GF-D8 (cell line): ENCODE measurements at regions not wholly inside any gene's neighbourhood (a gene's known extent, or its start where the extent isn't known, plus 50 kb on each side); places are given as distances from the start of the nearest gene placed in this dataset.

Experiments used
- DNase-seq: peaks from one replicate; lab custom pipeline; 2025; lab: John Stamatoyannopoulos, UW

DNA sequence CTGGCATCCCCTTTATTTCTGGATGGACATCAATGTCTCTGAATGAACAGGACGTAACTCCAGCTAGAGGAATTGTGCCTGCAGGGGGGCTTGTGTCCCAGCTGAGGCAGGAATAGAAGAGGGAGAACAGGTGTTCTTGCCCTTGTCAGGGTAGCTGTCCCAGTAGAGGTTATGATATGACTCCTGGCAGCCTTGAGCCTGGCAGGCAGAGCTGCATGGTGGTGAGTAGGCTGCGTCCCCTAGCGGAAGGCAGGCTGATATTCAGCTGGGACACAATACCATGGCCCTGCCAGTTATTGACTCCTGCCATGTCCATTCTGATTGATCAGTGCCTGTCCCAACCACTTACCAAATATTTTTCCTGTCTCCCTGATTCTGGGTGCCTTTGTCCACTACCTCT, 197.2 kb downstream of the RAP2A start:
- no peak for DNase-seq

DNA sequence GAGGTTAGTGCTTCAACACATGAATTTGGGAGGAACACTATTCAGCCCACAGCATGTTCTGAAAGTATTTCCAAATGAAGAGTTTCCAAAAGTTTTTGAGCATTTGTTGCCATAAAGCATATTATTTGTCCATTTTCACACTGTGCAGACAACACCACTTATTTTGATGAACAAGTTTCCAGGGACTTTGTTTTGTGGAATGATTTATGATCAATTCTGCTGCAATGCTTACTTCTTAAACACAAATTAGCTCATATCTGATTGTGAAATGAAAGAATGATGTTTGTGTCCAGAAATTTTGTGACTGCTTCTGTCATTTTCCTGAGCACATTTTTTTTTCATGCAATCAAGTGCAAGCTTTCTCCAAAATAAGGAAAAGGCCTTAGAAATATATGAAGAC, 205.3 kb downstream of the RAP2A start:
- DNase-seq: no peak

DNA sequence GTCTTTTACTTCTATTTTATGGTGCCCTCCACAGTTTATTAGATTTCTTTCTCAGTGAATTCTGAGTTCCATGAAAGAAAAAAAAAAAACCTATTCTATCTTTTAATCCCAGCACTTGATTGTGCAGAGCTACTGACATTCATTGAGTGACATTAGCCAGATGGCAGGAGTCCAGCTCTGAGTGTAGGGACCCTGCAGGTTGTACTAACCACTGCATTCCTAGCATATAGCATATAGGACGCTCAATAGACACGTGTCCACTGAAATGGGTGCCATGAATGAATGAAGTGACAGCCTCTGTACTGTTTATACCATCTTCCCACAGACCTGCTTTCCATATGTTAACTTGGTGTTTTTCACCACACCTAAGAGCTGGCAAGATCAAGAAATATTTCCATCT, 206.3 kb downstream of the RAP2A start:
- no peak for DNase-seq

GRCh38 chr13:97648171-97648880, 214.4 kb downstream of the RAP2A start:
- no peak for DNase-seq

- DNase-seq: no peak
Measured at GRCh38 chr13:97648881-97649224, 214.9 kb downstream of the RAP2A start.

GRCh38 chr13:97653443-97654140, 219.6 kb downstream of the RAP2A start:
- DNase-seq: no peak

- no peak for DNase-seq
Measured at GRCh38 chr13:97654236-97654635, 220.3 kb downstream of the RAP2A start.

GRCh38 chr13:97658556-97658955, 224.6 kb downstream of the RAP2A start:
- DNase-seq: no peak

DNA sequence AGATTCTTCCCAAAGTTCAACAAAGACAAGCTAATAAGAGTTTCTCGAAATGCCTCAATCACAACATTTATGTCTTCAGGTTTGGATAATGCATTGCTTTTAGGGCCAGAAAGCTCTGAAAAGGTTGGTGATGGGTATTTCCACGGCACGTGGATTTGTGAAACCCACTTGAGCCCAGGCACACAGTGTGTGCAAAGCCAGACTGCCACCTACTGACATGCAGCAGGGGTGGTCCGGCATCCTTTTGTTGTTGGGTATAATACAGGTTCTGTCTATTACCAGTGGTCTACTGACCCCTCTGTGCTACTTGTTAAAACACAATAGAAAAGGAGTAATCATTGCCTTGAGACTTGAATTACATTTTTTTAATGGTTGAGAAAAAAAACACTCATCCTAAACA, 225.6 kb downstream of the RAP2A start:
- DNase-seq: no peak

DNA sequence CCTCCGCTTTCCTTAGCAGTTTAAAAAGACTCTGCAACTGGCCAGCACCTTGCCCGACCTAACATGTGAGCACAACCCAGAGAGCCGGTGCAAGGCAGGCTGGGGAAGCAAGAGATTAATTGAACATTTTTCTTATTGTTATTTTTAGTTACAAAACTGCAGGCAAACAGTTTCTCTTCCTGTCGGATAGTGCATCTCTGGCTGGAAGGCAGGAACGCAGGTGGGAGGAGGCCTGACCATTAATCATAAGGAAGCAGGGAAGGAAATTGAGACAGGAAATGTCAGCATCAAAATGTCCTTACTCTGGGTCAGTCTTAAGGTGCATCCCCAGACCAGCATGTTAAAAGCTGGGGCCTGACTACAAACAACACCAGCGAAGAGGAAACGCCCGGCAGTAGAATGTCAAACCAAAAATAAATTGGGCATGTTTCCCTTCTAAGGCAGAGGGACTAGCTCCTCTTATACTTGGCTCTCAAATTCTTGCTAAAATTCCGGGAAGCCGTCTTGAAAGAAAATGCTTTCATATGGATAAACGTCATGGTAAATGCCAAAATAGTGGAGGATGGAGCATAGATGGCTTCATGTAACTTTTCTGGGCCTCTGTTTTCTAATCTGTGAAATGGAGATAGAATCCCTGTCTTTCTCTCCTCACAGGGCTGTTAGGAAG, 226.8 kb downstream of the RAP2A start:
- no peak for DNase-seq

GRCh38 chr13:97686594-97686993, 252.6 kb downstream of the RAP2A start:
- DNase-seq: no peak

DNA sequence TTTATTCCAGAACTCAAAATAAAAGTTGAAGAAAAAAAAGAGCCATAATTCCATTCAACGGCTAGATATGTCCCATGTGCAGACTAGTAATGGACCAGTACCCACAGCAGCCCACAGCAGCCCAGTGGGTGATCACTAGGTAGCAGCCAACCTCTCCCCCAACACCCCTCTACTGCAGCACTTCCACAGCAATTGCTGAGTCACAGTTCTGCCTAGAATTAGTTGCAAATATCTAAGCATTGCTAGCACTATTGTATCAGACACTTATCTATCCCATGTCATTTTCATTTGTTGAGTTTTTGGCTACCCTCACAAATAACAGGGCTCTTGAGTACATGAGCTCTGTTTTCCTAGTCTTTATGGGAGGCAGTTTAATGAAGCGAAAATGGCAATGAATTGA, 258.7 kb downstream of the RAP2A start:
- DNase-seq: no peak

DNA sequence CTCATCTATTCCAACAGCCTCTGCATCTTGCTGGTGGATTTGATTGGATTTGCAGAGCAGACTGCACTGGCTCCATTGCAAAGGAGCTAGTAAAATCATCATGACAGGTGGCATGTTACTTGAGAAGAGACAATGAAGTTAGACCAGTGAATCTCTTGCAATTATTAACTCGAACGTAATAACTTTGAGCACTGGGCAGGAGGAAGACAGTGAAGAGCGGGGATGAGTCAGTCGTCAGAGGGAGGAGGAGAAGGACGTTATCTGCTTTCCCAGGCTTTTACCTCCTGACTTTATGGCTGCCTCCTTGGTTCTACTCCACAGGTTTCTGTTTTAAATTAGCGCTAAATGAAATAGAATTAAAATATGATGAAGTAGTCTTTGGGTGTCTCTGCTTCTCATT, 257.8 kb upstream of the IPO5 start:
- DNase-seq: no peak

DNA sequence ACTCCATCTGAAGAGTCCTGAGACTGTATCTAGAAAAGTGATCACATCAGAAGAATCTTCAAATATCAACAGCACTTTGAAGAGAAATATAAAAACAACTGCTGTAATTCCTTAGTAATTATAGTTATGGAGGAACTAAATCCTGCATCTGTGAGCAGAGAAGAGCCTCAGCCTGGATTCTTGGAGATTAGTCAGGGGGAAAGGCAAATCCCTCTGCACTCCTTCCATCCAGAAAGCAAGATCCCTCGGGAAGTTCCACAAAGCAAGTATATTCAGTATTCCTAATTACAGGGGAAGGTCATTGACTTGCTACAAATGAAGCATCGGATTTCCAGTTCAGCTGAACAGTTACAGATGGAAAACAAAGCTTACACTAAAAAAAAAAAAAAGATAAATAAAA, 256.6 kb upstream of the IPO5 start:
- DNase-seq: no peak

- DNase-seq: no peak
Measured at GRCh38 chr13:97700306-97700848, 253.1 kb upstream of the IPO5 start.

DNA sequence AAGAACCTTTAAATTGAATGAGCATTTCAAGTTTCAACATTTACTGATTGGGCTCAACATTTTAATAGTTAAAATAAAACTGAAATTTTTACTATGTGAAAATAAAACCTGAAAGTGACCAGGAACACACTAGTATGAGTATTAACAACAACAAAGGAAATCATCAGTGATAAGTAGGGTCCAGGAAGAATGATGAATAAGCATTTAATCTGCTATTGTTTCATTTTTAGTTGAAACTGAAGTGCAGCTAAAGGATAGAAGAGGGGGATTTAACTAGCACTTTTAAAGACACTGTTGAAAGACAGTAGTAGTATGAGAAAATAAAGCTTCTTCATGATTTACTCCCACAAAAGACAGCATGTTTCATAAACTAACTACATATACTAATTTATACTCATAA, 250.9 kb upstream of the IPO5 start:
- no peak for DNase-seq

- no peak for DNase-seq
Measured at GRCh38 chr13:97710797-97711196, 242.7 kb upstream of the IPO5 start.

- no peak for DNase-seq
Measured at GRCh38 chr13:97712770-97713169, 240.7 kb upstream of the IPO5 start.

DNA sequence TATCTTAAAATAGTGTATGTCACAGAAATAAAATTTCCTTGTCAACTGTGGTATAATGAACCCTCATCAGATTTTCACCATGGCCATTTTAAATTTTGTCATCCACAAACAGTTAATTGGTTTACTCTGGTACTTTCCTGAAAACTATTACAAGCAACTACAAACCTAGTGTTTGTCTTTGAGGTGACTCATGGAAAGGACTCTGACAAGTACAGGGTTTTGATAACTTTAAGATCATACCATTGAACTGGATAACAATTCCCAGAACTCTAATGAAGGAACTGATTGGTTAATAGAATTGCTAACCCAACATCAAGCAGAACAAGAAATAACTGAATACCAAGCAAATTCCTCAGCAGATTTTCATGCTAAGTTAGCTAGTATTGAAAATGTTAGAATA, 237.7 kb upstream of the IPO5 start:
- DNase-seq: no peak

DNA sequence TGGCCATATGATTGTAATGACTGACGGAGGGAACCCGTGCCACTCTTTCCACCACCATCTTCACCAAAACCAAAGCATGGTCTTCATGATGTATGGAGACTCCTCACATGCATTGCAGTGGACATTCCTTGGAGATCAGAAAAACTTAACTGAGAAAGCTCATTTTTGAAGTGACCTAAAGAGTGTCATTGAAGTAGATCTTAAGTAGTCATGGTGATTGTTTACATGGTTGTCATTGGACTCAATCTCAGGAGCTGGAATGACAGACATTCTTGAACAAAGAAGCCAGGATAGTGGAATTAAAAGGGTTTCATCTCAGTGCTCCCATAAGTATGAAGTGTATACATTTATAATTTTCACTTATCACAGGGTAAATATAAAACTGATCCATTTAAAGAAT, 236.7 kb upstream of the IPO5 start:
- no peak for DNase-seq

DNA sequence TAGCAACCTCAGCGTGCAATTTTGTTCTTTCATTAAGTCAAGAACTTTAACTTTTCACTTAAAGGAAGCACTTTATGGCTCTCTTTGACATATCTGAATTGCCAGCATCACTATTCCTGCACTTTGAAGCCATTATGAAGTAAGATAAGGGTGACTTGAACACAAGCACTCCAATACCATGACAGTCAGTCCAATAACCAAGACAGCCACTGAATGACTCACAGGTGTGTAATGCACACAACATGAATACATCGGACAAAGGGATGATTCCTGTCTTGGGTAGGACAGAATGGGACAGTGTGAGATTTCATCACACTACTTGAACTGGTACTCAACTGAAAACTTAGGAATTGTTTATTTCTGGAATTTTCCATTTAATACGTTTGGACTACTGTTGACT, 233.7 kb upstream of the IPO5 start:
- DNase-seq: no peak

- no peak for DNase-seq
Measured at GRCh38 chr13:97720896-97721295, 232.6 kb upstream of the IPO5 start.

DNA sequence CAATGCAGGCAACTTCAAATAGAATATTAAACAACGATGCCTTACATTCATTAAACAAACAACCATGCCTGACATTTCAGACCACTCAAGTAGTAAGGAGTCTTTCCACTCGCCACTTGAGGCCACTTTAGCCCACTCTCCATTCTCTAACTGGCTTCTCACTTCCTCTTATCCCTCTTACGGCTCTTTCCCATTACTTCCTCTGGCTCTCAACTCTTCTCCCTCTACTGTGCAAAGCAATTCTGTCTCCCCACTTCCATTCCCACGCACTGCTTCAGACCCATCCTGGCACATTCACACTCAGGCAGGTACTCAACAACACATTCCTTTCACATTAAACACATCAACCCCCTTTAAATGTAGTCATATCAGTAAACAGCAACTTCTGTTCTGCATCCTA, 229.8 kb upstream of the IPO5 start:
- DNase-seq: no peak
